GM23248 (cell line): ENCODE measurements at regions not wholly inside any gene's neighbourhood (a gene's known extent, or its start where the extent isn't known, plus 50 kb on each side); places are given as distances from the start of the nearest gene placed in this dataset.

ENCODE experiments used
- DNase-seq: peaks from one replicate; pipeline ENCODE4 v3.0.0-alpha.2; 2015
- H2AFZ ChIP-seq: fragments of 200-600 bp; sonication (generic); 2 replicates; pipeline ENCODE4 v1.6.1; 2016; ENCODE audit warnings: antibody characterized with exemption
- H3F3A ChIP-seq: fragments of 200-600 bp; sonication (generic); 2 replicates; pipeline ENCODE4 v1.6.1; 2016; ENCODE audit warnings: mild to moderate bottlenecking, antibody characterized with exemption, mixed run types; ENCODE audit not compliant: insufficient read depth
- H3K27ac ChIP-seq: fragments of 200-600 bp; sonication (generic); 2 replicates; pipeline ENCODE4 v1.5.1; 2016; ENCODE audit warnings: mild to moderate bottlenecking
- H3K27me3 ChIP-seq: fragments of 200-600 bp; sonication (generic); replicated peaks from 2 replicates; pipeline ENCODE4 v1.6.1; 2016; ENCODE audit warnings: mild to moderate bottlenecking; ENCODE audit not compliant: insufficient read depth
- H3K36me3 ChIP-seq: fragments of 200-600 bp; sonication (generic); 2 replicates; pipeline ENCODE4 v1.6.1; 2016; ENCODE audit warnings: low read depth, mild to moderate bottlenecking
- H3K4me1 ChIP-seq: fragments of 200-600 bp; sonication (generic); 2 replicates; pipeline ENCODE4 v1.6.1; 2016; ENCODE audit warnings: mild to moderate bottlenecking; ENCODE audit not compliant: insufficient read depth
- H3K4me2 ChIP-seq: fragments of 200-600 bp; sonication (generic); one replicate; pipeline ENCODE4 v1.6.1; 2016; ENCODE audit warnings: mild to moderate bottlenecking; ENCODE audit not compliant: unreplicated experiment
- H3K4me3 ChIP-seq: fragments of 200-600 bp; sonication (generic); 2 replicates; pipeline ENCODE4 v1.5.1; 2016; ENCODE audit warnings: mild to moderate bottlenecking
- H3K79me2 ChIP-seq: fragments of 200-600 bp; sonication (generic); 2 replicates; pipeline ENCODE4 v1.6.1; 2016; ENCODE audit warnings: mild to moderate bottlenecking; ENCODE audit not compliant: insufficient read depth
- H3K9ac ChIP-seq: fragments of 200-600 bp; sonication (generic); 2 replicates; pipeline ENCODE4 v1.6.1; 2016; ENCODE audit warnings: mild to moderate bottlenecking
- H3K9me2 ChIP-seq: fragments of 200-600 bp; sonication (generic); 2 replicates; pipeline ENCODE4 v1.6.1; 2016; ENCODE audit warnings: mixed run types, mild to moderate bottlenecking, moderate library complexity; ENCODE audit not compliant: insufficient read depth
- H3K9me3 ChIP-seq: fragments of 200-600 bp; sonication (generic); one replicate; pipeline ENCODE4 v1.6.1; 2017; ENCODE audit warnings: low read depth
- H4K20me1 ChIP-seq: fragments of 200-600 bp; sonication (generic); 2 replicates; pipeline ENCODE4 v1.6.0; 2016; ENCODE audit not compliant: insufficient read depth
- EZH2 ChIP-seq: fragments of 200-600 bp; sonication (generic); IDR thresholded peaks from 2 replicates; pipeline ENCODE4 v1.6.1; 2018; ENCODE audit warnings: antibody characterized with exemption, mild to moderate bottlenecking; ENCODE audit not compliant: insufficient read depth, poor library complexity, severe bottlenecking
- EZH2phosphoT487 ChIP-seq: fragments of 200-600 bp; sonication (generic); IDR thresholded peaks from 2 replicates; pipeline ENCODE4 v1.6.1; 2018; ENCODE audit warnings: antibody characterized with exemption, moderate library complexity, mild to moderate bottlenecking, low read depth; ENCODE audit not compliant: insufficient read depth
- WGBS, 2 experiments: methylation state at CpG; one replicate each; pipeline ENCODE4 v1.1.6; 2015 to 2017; ENCODE audit warnings: low lambda C conversion rate in 2 of 2, low coverage in 1 of 2; ENCODE audit errors: missing lambda C conversion rate in 2 of 2; 5-methylcytosine and 5-hydroxymethylcytosine counted together
- in situ Hi-C: fragments of 300-500 bp; cut with MboI; formaldehyde crosslinking; loops from 2 replicates; pipeline ENCODE4 v1.15.0; 2020

GRCh38 chr13:99911965-99912566, 59.5 kb downstream of the ZIC5 start:
- H3F3A ChIP-seq: no peaks in the 10 kb centered on the region
- H3K79me2 ChIP-seq: no peaks in the 10 kb centered on the region
- H4K20me1 ChIP-seq: no peaks in the 10 kb centered on the region
- no peak for DNase-seq
- H2AFZ ChIP-seq: no peak overlapping the region
- whole genome bisulfite sequencing, 2 experiments: 60 to 66% methylated on average over 8 of the region's 8 CpGs
- H3K9me2 ChIP-seq: no peaks in the 10 kb centered on the region
- H3K4me2 ChIP-seq: no peak overlapping the region
- no peak overlapping the region for H3K27ac ChIP-seq
- TF ChIP-seq EZH2: no peak
- TF ChIP-seq EZH2phosphoT487: no peak
- no peak overlapping the region for H3K9ac ChIP-seq
- peaks cover 48% of the 10 kb centered on the region for H3K27me3 ChIP-seq
- no peaks in the 10 kb centered on the region for H3K9me3 ChIP-seq
- H3K4me3 ChIP-seq: no peak overlapping the region
- no peaks in the 10 kb centered on the region for H3K4me1 ChIP-seq
- in situ Hi-C loops: loop anchor here (10.0 kb wide), 1 partner anchor 323 kb away; no protein-coding TSS in a partner anchor
- H3K36me3 ChIP-seq: no peaks in the 10 kb centered on the region

GRCh38 chr13:99911069-99911964, 60.2 kb downstream of the ZIC5 start:
- H3K9me3 ChIP-seq: no peaks in the 10 kb centered on the region
- 53 to 55% methylated on average over 16 of the region's 16 CpGs for WGBS, 2 experiments
- TF ChIP-seq EZH2: no peak
- no peak for TF ChIP-seq EZH2phosphoT487
- H3K9ac ChIP-seq: no peak overlapping the region
- no peak overlapping the region for H3K4me3 ChIP-seq
- no peaks in the 10 kb centered on the region for H3K36me3 ChIP-seq
- H4K20me1 ChIP-seq: no peaks in the 10 kb centered on the region
- peaks cover 52% of the 10 kb centered on the region for H3K27me3 ChIP-seq
- no peak overlapping the region for H2AFZ ChIP-seq
- H3K79me2 ChIP-seq: no peaks in the 10 kb centered on the region
- H3K4me2 ChIP-seq: no peak overlapping the region
- in situ Hi-C loops: loop anchor here (10.0 kb wide), 1 partner anchor 323 kb away; no protein-coding TSS in a partner anchor
- no peaks in the 10 kb centered on the region for H3K9me2 ChIP-seq
- H3K27ac ChIP-seq: no peak overlapping the region
- H3F3A ChIP-seq: no peaks in the 10 kb centered on the region
- DNase-seq: no peak
- no peaks in the 10 kb centered on the region for H3K4me1 ChIP-seq

- DNase-seq: no peak
- Histone ChIP-seq H3K27me3 (peaks cover 52% of the 10 kb centered on the region), H3K9ac (no peak overlapping the region), H3K4me2 (no peak overlapping the region), H3K79me2 (no peaks in the 10 kb centered on the region), H3K9me2 (no peaks in the 10 kb centered on the region), H3K36me3 (no peaks in the 10 kb centered on the region), H3F3A (no peaks in the 10 kb centered on the region), H4K20me1 (no peaks in the 10 kb centered on the region), H3K4me3 (no peak overlapping the region), H3K9me3 (no peaks in the 10 kb centered on the region), H3K27ac (no peak overlapping the region), H3K4me1 (no peaks in the 10 kb centered on the region), H2AFZ (no peak overlapping the region)
- whole genome bisulfite sequencing, 2 experiments: 54 to 65% methylated on average over 5 of the region's 5 CpGs
- TF ChIP-seq EZH2phosphoT487: no peak
- no peak for TF ChIP-seq EZH2
- in situ Hi-C loops: loop anchor here (10.0 kb wide), 1 partner anchor 325 kb away; no protein-coding TSS in a partner anchor
Measured at GRCh38 chr13:99909836-99910619, 61.5 kb downstream of the ZIC5 start.

- no peak for DNase-seq
- no peaks in the 10 kb centered on the region for H3K9me3 ChIP-seq
- no peaks in the 10 kb centered on the region for H3K79me2 ChIP-seq
- H3K4me1 ChIP-seq: no peaks in the 10 kb centered on the region
- 69 to 74% methylated on average over 2 of the region's 2 CpGs for WGBS, 2 experiments
- no peaks in the 10 kb centered on the region for H4K20me1 ChIP-seq
- H2AFZ ChIP-seq: no peak overlapping the region
- no peak overlapping the region for H3K4me2 ChIP-seq
- H3K27me3 ChIP-seq: peaks cover 52% of the 10 kb centered on the region
- H3K4me3 ChIP-seq: no peak overlapping the region
- H3K36me3 ChIP-seq: no peaks in the 10 kb centered on the region
- H3F3A ChIP-seq: no peaks in the 10 kb centered on the region
- TF ChIP-seq EZH2: no peak
- no peak for TF ChIP-seq EZH2phosphoT487
- no peak overlapping the region for H3K9ac ChIP-seq
- in situ Hi-C loops: no loop called here
- no peak overlapping the region for H3K27ac ChIP-seq
- H3K9me2 ChIP-seq: no peaks in the 10 kb centered on the region
Measured at GRCh38 chr13:99909097-99909835, 62.3 kb downstream of the ZIC5 start.
